IMR-90 (cell line): ENCODE measurements at regions not wholly inside any gene's neighbourhood (a gene's known extent, or its start where the extent isn't known, plus 50 kb on each side); places are given as distances from the start of the nearest gene placed in this dataset.

ENCODE experiments used
- ATAC-seq: fragments of 200-7000 bp; cut with Tn5 transposase; 2 replicates; pipeline ENCODE4 v1.9.1; 2020; ENCODE audit warnings: low read depth, mild to moderate bottlenecking, moderate library complexity
- BruUV-seq: library from RNA; stranded (reverse); fragments of 400-500 nt; replicated peaks from 2 replicates; lab custom pipeline; 2021; lab: Mats Ljungman, UMichigan
- CTCF ChIA-PET: fragments of 300-600 bp; formaldehyde crosslinking; extraction: SDS; loops from one replicate; lab custom pipeline; 2021; ENCODE audit warnings: antibody characterized with exemption; lab: Yijun Ruan, JAX
- POLR2A ChIA-PET: fragments of 300-600 bp; sonication (Branson Sonifier 250); formaldehyde crosslinking; loops from one replicate; lab custom pipeline; 2022; ENCODE audit warnings: antibody characterized with exemption; ENCODE audit not compliant: unreplicated experiment; lab: Charles Lee
- DNase-seq: peaks from one replicate; pipeline ENCODE4 v3.0.0; 2013
- H2AFZ ChIP-seq: replicated peaks from 2 replicates; pipeline ENCODE3; 2013; ENCODE audit warnings: low read length, mild to moderate bottlenecking; ENCODE audit not compliant: poor library complexity
- H2AK5ac ChIP-seq: 2 replicates; pipeline ENCODE4 v1.6.1; 2013; ENCODE audit warnings: low read depth, low read length, inconsistent platforms
- H2AK9ac ChIP-seq: replicated peaks from 2 replicates; pipeline ENCODE3; 2013; ENCODE audit warnings: mild to moderate bottlenecking, low read depth, low read length, moderate library complexity; ENCODE audit not compliant: poor library complexity
- H2BK120ac ChIP-seq: 2 replicates; pipeline ENCODE4 v1.6.1; 2013; ENCODE audit warnings: low read depth, low read length, inconsistent platforms
- H2BK15ac ChIP-seq: 3 replicates; pipeline ENCODE4 v1.6.1; 2013; ENCODE audit warnings: low read depth, low read length, inconsistent platforms
- H2BK20ac ChIP-seq: 2 replicates; pipeline ENCODE4 v1.6.1; 2013; ENCODE audit warnings: low read depth, mild to moderate bottlenecking, inconsistent platforms, low read length, moderate library complexity
- H2BK5ac ChIP-seq: 2 replicates; pipeline ENCODE4 v1.6.1; 2013; ENCODE audit warnings: mild to moderate bottlenecking, low read depth, low read length, inconsistent platforms; ENCODE audit not compliant: poor library complexity, severe bottlenecking
- H3K14ac ChIP-seq: replicated peaks from 2 replicates; pipeline ENCODE4 v1.6.1; 2013; ENCODE audit warnings: low read depth, low read length, inconsistent platforms
- H3K18ac ChIP-seq: 2 replicates; pipeline ENCODE4 v1.6.1; 2013; ENCODE audit warnings: low read depth, low read length, control low read depth
- H3K23ac ChIP-seq: 2 replicates; pipeline ENCODE4 v1.6.1; 2013; ENCODE audit warnings: low read depth, low read length, inconsistent platforms
- H3K27ac ChIP-seq: 2 replicates; pipeline ENCODE4 v1.5.1; 2013; ENCODE audit warnings: mild to moderate bottlenecking, control low read depth, low read length; ENCODE audit not compliant: insufficient read depth
- H3K27me3 ChIP-seq: 2 replicates; pipeline ENCODE4 v1.6.1; 2013; ENCODE audit warnings: low read length; ENCODE audit not compliant: control insufficient read depth, insufficient read depth
- H3K36me3 ChIP-seq: 2 replicates; pipeline ENCODE4 v1.6.1; 2013; ENCODE audit warnings: low read length, mixed read lengths; ENCODE audit not compliant: control insufficient read depth, insufficient read depth
- H3K4ac ChIP-seq: 2 replicates; pipeline ENCODE4 v1.6.1; 2013; ENCODE audit warnings: low read depth, low read length, inconsistent platforms
- H3K4me1 ChIP-seq: 2 replicates; pipeline ENCODE4 v1.6.1; 2013; ENCODE audit warnings: low read length, mixed read lengths; ENCODE audit not compliant: control insufficient read depth, insufficient read depth
- H3K4me2 ChIP-seq: 2 replicates; pipeline ENCODE4 v1.6.1; 2013; ENCODE audit warnings: low read depth, mild to moderate bottlenecking, control low read depth, low read length, moderate library complexity
- H3K4me3 ChIP-seq: 2 replicates; pipeline ENCODE4 v1.5.1; 2013; ENCODE audit warnings: low read depth, mild to moderate bottlenecking, control low read depth, low read length, moderate library complexity; ENCODE audit not compliant: insufficient read depth
- H3K56ac ChIP-seq: 2 replicates; pipeline ENCODE4 v1.6.1; 2013; ENCODE audit warnings: low read length, inconsistent platforms; ENCODE audit not compliant: insufficient read depth; ENCODE audit errors: extremely low read depth
- H3K79me1 ChIP-seq, 2 experiments: 2 replicates each; pipeline ENCODE4 v1.6.1; 2013; ENCODE audit warnings: low read length in 2 of 2, inconsistent platforms in 1 of 2, low read depth in 1 of 2
- H3K9ac ChIP-seq: 2 replicates; pipeline ENCODE4 v1.6.1; 2013; ENCODE audit warnings: low read depth, low read length, control low read depth
- H3K9me1 ChIP-seq: 2 replicates; pipeline ENCODE4 v1.6.1; 2013; ENCODE audit warnings: low read length, inconsistent platforms; ENCODE audit not compliant: insufficient read depth
- H3K9me3 ChIP-seq: 2 replicates; pipeline ENCODE4 v1.6.1; 2013; ENCODE audit warnings: low read length; ENCODE audit not compliant: control insufficient read depth, insufficient read depth
- H4K20me1 ChIP-seq: 2 replicates; pipeline ENCODE4 v1.6.1; 2013; ENCODE audit warnings: low read length, inconsistent platforms; ENCODE audit not compliant: insufficient read depth
- H4K5ac ChIP-seq: 2 replicates; pipeline ENCODE4 v1.6.1; 2013; ENCODE audit warnings: mild to moderate bottlenecking, low read depth, low read length, control low read depth
- H4K8ac ChIP-seq, 2 experiments: 2 replicates each; pipeline ENCODE4 v1.6.1; 2013; ENCODE audit warnings: low read depth in 2 of 2, low read length in 2 of 2, control low read depth in 1 of 2, inconsistent platforms in 1 of 2
- H4K91ac ChIP-seq: 2 replicates; pipeline ENCODE4 v1.6.1; 2013; ENCODE audit warnings: low read depth, low read length, inconsistent platforms; ENCODE audit not compliant: insufficient read depth
- BHLHE40 ChIP-seq: fragments of 150-350 bp; IDR thresholded peaks from 2 replicates; pipeline ENCODE4 v1.6.1; 2016; ENCODE audit warnings: mild to moderate bottlenecking, low read depth, low read length
- CEBPB ChIP-seq: IDR thresholded peaks from 2 replicates; pipeline ENCODE4 v1.6.1; 2012; ENCODE audit warnings: low read depth, low read length, improper control_type of control experiment
- CHD1 ChIP-seq: IDR thresholded peaks from 2 replicates; pipeline ENCODE4 v1.6.1; 2012; ENCODE audit warnings: low read depth, low read length, improper control_type of control experiment
- CTCF ChIP-seq: conservative IDR thresholded peaks from 2 replicates; pipeline ENCODE4 v1.5.1; 2012; ENCODE audit warnings: mild to moderate bottlenecking, low read depth, low read length, improper control_type of control experiment
- MAZ ChIP-seq: IDR thresholded peaks from 2 replicates; pipeline ENCODE4 v1.6.1; 2012; ENCODE audit warnings: low read depth, mild to moderate bottlenecking, low read length, improper control_type of control experiment, moderate library complexity, borderline replicate concordance
- MXI1 ChIP-seq: IDR thresholded peaks from 2 replicates; pipeline ENCODE4 v1.6.1; 2012; ENCODE audit warnings: low read depth, mild to moderate bottlenecking, low read length, moderate library complexity, borderline replicate concordance
- WGBS, 2 experiments: methylation state at CpG; one replicate each; pipeline versions ENCODE4 v1.1.5 to v1.1.7; 2013; ENCODE audit warnings: missing lambda C conversion rate in 2 of 2; ENCODE audit not compliant: insufficient read length in 1 of 2; ENCODE audit errors: extremely low coverage in 2 of 2; 5-methylcytosine and 5-hydroxymethylcytosine counted together
- dilution Hi-C: fragments of 300-500 bp; cut with HindIII; formaldehyde crosslinking; loops from one replicate; pipeline ENCODE4 v1.14.3; 2018; ENCODE audit warnings: low sequenced_read_pairs; ENCODE audit not compliant: unreplicated experiment
- in situ Hi-C: fragments of 300-500 bp; cut with MboI; formaldehyde crosslinking; loops from 3 replicates; pipeline ENCODE4 v1.14.3; 2019; ENCODE audit warnings: low sequenced_read_pairs, inconsistent platforms, mixed read lengths
- intact Hi-C: fragments of 100-400 bp; cut with micrococcal nuclease; formaldehyde crosslinking; loops from 2 replicates; pipeline ENCODE4 v1.10.0; 2022
- TF ChIP-seq, protein P1 (sequence below): fragments of 150-350 bp; IDR thresholded peaks from 2 replicates; pipeline ENCODE4 v1.6.1; 2017; ENCODE audit warnings: mild to moderate bottlenecking, antibody characterized with exemption, low read length, low read depth

- no peak overlapping the region for H3K56ac ChIP-seq
- ATAC-seq (no peak), DNase-seq (no peak)
- intact Hi-C loops (no loop called here), dilution Hi-C loops (no loop called here), in situ Hi-C loops (no loop called here)
- no peak overlapping the region for H3K23ac ChIP-seq
- H3K14ac ChIP-seq: no peak overlapping the region
- H4K91ac ChIP-seq: no peak overlapping the region
- H3K4me3 ChIP-seq: no peak overlapping the region
- CTCF ChIA-PET: interaction anchor here (0.6 to 1.7 kb wide), 2 partner anchors 32 to 1040 kb away, joined by 3 to 4 read pairs; no protein-coding TSS in a partner anchor
- no peak overlapping the region for H3K9ac ChIP-seq
- no peak overlapping the region for H2AK9ac ChIP-seq
- peaks cover 3% of the 10 kb centered on the region; the same call in 1 of the 2 replicates for H3K9me1 ChIP-seq
- H4K20me1 ChIP-seq: no peaks in the 10 kb centered on the region
- no peaks in the 10 kb centered on the region for H3K36me3 ChIP-seq
- no peaks in the 10 kb centered on the region for H3K79me1 ChIP-seq
- POLR2A ChIA-PET: no interaction called here
- TF ChIP-seq CHD1: no peak
- no peak for TF ChIP-seq MXI1
- TF ChIP-seq BHLHE40: no peak
- TF ChIP-seq, protein P1, sequence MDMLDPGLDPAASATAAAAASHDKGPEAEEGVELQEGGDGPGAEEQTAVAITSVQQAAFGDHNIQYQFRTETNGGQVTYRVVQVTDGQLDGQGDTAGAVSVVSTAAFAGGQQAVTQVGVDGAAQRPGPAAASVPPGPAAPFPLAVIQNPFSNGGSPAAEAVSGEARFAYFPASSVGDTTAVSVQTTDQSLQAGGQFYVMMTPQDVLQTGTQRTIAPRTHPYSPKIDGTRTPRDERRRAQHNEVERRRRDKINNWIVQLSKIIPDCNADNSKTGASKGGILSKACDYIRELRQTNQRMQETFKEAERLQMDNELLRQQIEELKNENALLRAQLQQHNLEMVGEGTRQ: no peak
- no peak for TF ChIP-seq CTCF
- TF ChIP-seq CEBPB: no peak
- TF ChIP-seq MAZ: no peak
- no peak overlapping the region; the same call in 1 of the 2 replicates for H2AK5ac ChIP-seq
- H3K4me1 ChIP-seq: peaks cover 3% of the 10 kb centered on the region; the same call in 1 of the 2 replicates
- WGBS, 2 experiments: no CpG with 5 or more reads among the region's 3 CpGs
- H3K27me3 ChIP-seq: no peaks in the 10 kb centered on the region
- BruUV-seq: no TSS peak
- H2BK120ac ChIP-seq: 0 out of 2 replicates have a peak overlapping the region, but pooled peaks have one; percentile 12
- no peak overlapping the region for H4K8ac ChIP-seq
- no peak overlapping the region for H2BK5ac ChIP-seq
- no peak overlapping the region for H3K27ac ChIP-seq
- no peak overlapping the region for H2AFZ ChIP-seq
- peak overlapping the region; percentile 60; the same call in 1 of the 3 replicates for H2BK15ac ChIP-seq
- 0 out of 2 replicates have a peak overlapping the region, but pooled peaks have one; percentile 12 for H3K18ac ChIP-seq
- peak overlapping the region; percentile 15; the same call in 1 of the 2 replicates for H3K4ac ChIP-seq
- H3K9me3 ChIP-seq: no peaks in the 10 kb centered on the region
- no peak overlapping the region for H4K5ac ChIP-seq
- peak overlapping the region; percentile 9; the same call in 1 of the 2 replicates for H2BK20ac ChIP-seq
- H3K4me2 ChIP-seq: no peak overlapping the region
Observed at GRCh38 chr4:123596805-123597204, 200.2 kb downstream of the SPRY1 start.
